Tibial nerve (tissue), 3 donors: ENCODE measurements at regions not wholly inside any gene's neighbourhood (a gene's known extent, or its start where the extent isn't known, plus 50 kb on each side); places are given as distances from the start of the nearest gene placed in this dataset.

Source experiments
- CTCF ChIP-seq, 5 experiments: fragments of 200-600 bp in 3 of 5; fragments of 450-650 bp in 2 of 5; sonication (generic) in 3 of 5; IDR thresholded peaks; one replicate each; pipeline ENCODE4 v1.5.1; 2016 to 2019; ENCODE audit warnings: antibody characterized with exemption in 5 of 5, mild to moderate bottlenecking in 3 of 5, moderate library complexity in 2 of 5
- POLR2A ChIP-seq, 2 donors: fragments of 450-650 bp; IDR thresholded peaks; one replicate each; pipeline ENCODE4 v1.6.1; 2017; ENCODE audit warnings: antibody characterized with exemption in 2 of 2, mild to moderate bottlenecking in 2 of 2, moderate library complexity in 2 of 2

GRCh38 chr1:81160696-81161095, 640.0 kb upstream of the ADGRL2 start:
- TF ChIP-seq CTCF (IDR thresholded peaks at IDR 0.05) (no peak), POLR2A (IDR thresholded peaks at IDR 0.05) (no peak)
